Parathyroid adenoma (tissue), 2 donors: ENCODE measurements at regions not wholly inside any gene's neighbourhood (a gene's known extent, or its start where the extent isn't known, plus 50 kb on each side); places are given as distances from the start of the nearest gene placed in this dataset.

ENCODE experiments used
- H2AFZ ChIP-seq: fragments of 300-600 bp; sonication (generic); one replicate; pipeline ENCODE4 v1.7.0; 2017; ENCODE audit warnings: antibody characterized with exemption, mild to moderate bottlenecking
- H3K27ac ChIP-seq: fragments of 300-600 bp; sonication (generic); one replicate; pipeline ENCODE4 v1.7.0; 2017
- H3K27me3 ChIP-seq: fragments of 300-600 bp; sonication (generic); one replicate; pipeline ENCODE4 v1.7.0; 2017; ENCODE audit warnings: low read length; ENCODE audit not compliant: control insufficient read depth, insufficient read depth
- H3K36me3 ChIP-seq: fragments of 300-600 bp; sonication (generic); one replicate; pipeline ENCODE4 v1.7.0; 2017; ENCODE audit warnings: low read length; ENCODE audit not compliant: control insufficient read depth, insufficient read depth
- H3K4me1 ChIP-seq: fragments of 300-600 bp; sonication (generic); one replicate; pipeline ENCODE4 v1.7.0; 2017; ENCODE audit warnings: control low read depth
- H3K4me2 ChIP-seq: fragments of 300-600 bp; sonication (generic); one replicate; pipeline ENCODE4 v1.7.0; 2017; ENCODE audit warnings: low read length
- H3K4me3 ChIP-seq: fragments of 300-600 bp; sonication (generic); one replicate; pipeline ENCODE4 v1.7.0; 2017; ENCODE audit warnings: low read depth, low read length
- H3K79me2 ChIP-seq: fragments of 300-600 bp; sonication (generic); one replicate; pipeline ENCODE4 v1.7.0; 2017; ENCODE audit warnings: control low read depth
- H3K9ac ChIP-seq: fragments of 300-600 bp; sonication (generic); one replicate; pipeline ENCODE4 v1.7.0; 2017; ENCODE audit warnings: mild to moderate bottlenecking
- H3K9me3 ChIP-seq: fragments of 300-600 bp; sonication (generic); one replicate; pipeline ENCODE4 v1.7.0; 2017; ENCODE audit warnings: low read length; ENCODE audit not compliant: control insufficient read depth
- CTCF ChIP-seq: fragments of 300-600 bp; sonication (generic); IDR thresholded peaks from one replicate; pipeline ENCODE4 v1.7.0; 2017; ENCODE audit warnings: antibody characterized with exemption, mild to moderate bottlenecking
- donor health status: primary hyperparathyroidism.

GRCh38 chr4:152117933-152118507 is 357.2 kb upstream of the GATB start:
- H3K79me2 ChIP-seq, result no peaks in the 10 kb centered on the region
- no peak overlapping the region for H2AFZ ChIP-seq
- H3K9me3 ChIP-seq, result no peaks in the 10 kb centered on the region
- no peak for TF ChIP-seq CTCF
- no peaks in the 10 kb centered on the region for H3K4me1 ChIP-seq
- no peaks in the 10 kb centered on the region for H3K36me3 ChIP-seq
- H3K27ac ChIP-seq, result no peak overlapping the region
- no peak overlapping the region for H3K9ac ChIP-seq
- no peak overlapping the region for H3K4me2 ChIP-seq
- no peak overlapping the region for H3K4me3 ChIP-seq
- no peaks in the 10 kb centered on the region for H3K27me3 ChIP-seq

- Histone ChIP-seq H3K9me3 (no peaks in the 10 kb centered on the region), H3K4me3 (no peak overlapping the region), H3K9ac (no peak overlapping the region), H3K79me2 (no peaks in the 10 kb centered on the region), H3K27ac (no peak overlapping the region), H3K4me2 (no peak overlapping the region), H3K36me3 (no peaks in the 10 kb centered on the region), H3K27me3 (no peaks in the 10 kb centered on the region), H2AFZ (no peak overlapping the region), H3K4me1 (no peaks in the 10 kb centered on the region)
- TF ChIP-seq CTCF, result no peak
Measured at GRCh38 chr4:152117520-152117919, 356.7 kb upstream of the GATB start.

GRCh38 chr4:152117054-152117453 is 356.2 kb upstream of the GATB start:
- H3K4me3 ChIP-seq, result no peak overlapping the region

GRCh38 chr4:152115794-152116193 is 355.0 kb upstream of the GATB start:
- Histone ChIP-seq H3K4me1 (no peaks in the 10 kb centered on the region), H3K27me3 (no peaks in the 10 kb centered on the region), H3K4me3 (no peak overlapping the region), H3K9ac (no peak overlapping the region), H3K36me3 (no peaks in the 10 kb centered on the region), H3K27ac (no peak overlapping the region), H3K4me2 (no peak overlapping the region), H3K9me3 (no peaks in the 10 kb centered on the region), H2AFZ (no peak overlapping the region), H3K79me2 (no peaks in the 10 kb centered on the region)
- TF ChIP-seq CTCF, result no peak

More at GRCh38 chr4:152117054-152117453, 356.2 kb upstream of the GATB start:
- Histone ChIP-seq H3K79me2 (no peaks in the 10 kb centered on the region), H3K9me3 (no peaks in the 10 kb centered on the region), H3K27ac (no peak overlapping the region), H3K36me3 (no peaks in the 10 kb centered on the region), H3K9ac (no peak overlapping the region), H2AFZ (no peak overlapping the region), H3K27me3 (no peaks in the 10 kb centered on the region), H3K4me1 (no peaks in the 10 kb centered on the region), H3K4me2 (no peak overlapping the region)
- TF ChIP-seq CTCF, result no peak

- H3K27me3 ChIP-seq, result no peaks in the 10 kb centered on the region
- H3K27ac ChIP-seq, result no peak overlapping the region
- no peaks in the 10 kb centered on the region for H3K4me1 ChIP-seq
Measured at GRCh38 chr4:152115118-152115517, 354.3 kb upstream of the GATB start.

More at GRCh38 chr4:152115118-152115517, 354.3 kb upstream of the GATB start:
- no peak for TF ChIP-seq CTCF
- H3K9ac ChIP-seq, result no peak overlapping the region
- no peak overlapping the region for H3K4me2 ChIP-seq
- no peaks in the 10 kb centered on the region for H3K9me3 ChIP-seq
- no peaks in the 10 kb centered on the region for H3K36me3 ChIP-seq
- H3K79me2 ChIP-seq, result no peaks in the 10 kb centered on the region
- H3K4me3 ChIP-seq, result no peak overlapping the region
- H2AFZ ChIP-seq, result no peak overlapping the region
